HCT116 (cell line): ENCODE measurements at regions not wholly inside any gene's neighbourhood (a gene's known extent, or its start where the extent isn't known, plus 50 kb on each side); places are given as distances from the start of the nearest gene placed in this dataset.

Experiments used
- ATAC-seq: fragments of 200-7000 bp; cut with Tn5 transposase; 2 replicates; pipeline ENCODE4 v1.9.1; 2020; ENCODE audit warnings: mild to moderate bottlenecking, moderate library complexity
- BruUV-seq: library from RNA; stranded (reverse); fragments of 400-500 nt; replicated peaks from 2 replicates; lab custom pipeline; 2021; lab: Mats Ljungman, UMichigan
- CTCF ChIA-PET: fragments of 300-600 bp; sonication (Branson Sonifier 250); formaldehyde crosslinking; loops from one replicate; lab custom pipeline; 2021; ENCODE audit warnings: antibody characterized with exemption; lab: Charles Lee
- POLR2A ChIA-PET: fragments of 300-600, 350-600 bp; sonication (Branson Sonifier 250); formaldehyde crosslinking; loops from one replicate; lab custom pipeline; 2021; ENCODE audit warnings: antibody characterized with exemption; lab: Charles Lee
- RAD21 ChIA-PET, 2 experiments: fragments of 300-600 bp; sonication (Branson Sonifier 250); formaldehyde crosslinking; loops; one replicate each; lab custom pipeline; 2023; ENCODE audit warnings: low total read pairs in 2 of 2; ENCODE audit not compliant: uncharacterized antibody in 2 of 2, unreplicated experiment in 2 of 2, low non-redundant PET in 1 of 2; lab: Charles Lee
- DNase-seq: peaks from one replicate; pipeline ENCODE4 v3.0.0-alpha.2; 2010; ENCODE audit warnings: low read depth, low spot score
- H2AFZ ChIP-seq: fragments of 200-600 bp; shearing (Covaris generic), sonication (generic); 2 replicates; pipeline ENCODE4 v1.6.1; 2017; ENCODE audit warnings: low read depth, mixed run types, mixed read lengths, antibody characterized with exemption, low read length; ENCODE audit not compliant: poor library complexity, severe bottlenecking
- H3K27ac ChIP-seq: 2 replicates; pipeline ENCODE4 v1.5.1; 2012; ENCODE audit warnings: low read depth, low read length
- H3K27me3 ChIP-seq: fragments of 200-600 bp; sonication (generic); 2 replicates; pipeline ENCODE4 v1.6.1; 2016; ENCODE audit warnings: mixed run types, low read length, mixed read lengths; ENCODE audit not compliant: insufficient read depth
- H3K36me3 ChIP-seq, 2 experiments: fragments of 200-500 bp in 1 of 2; fragments of 200-600 bp in 1 of 2; sonication (Bioruptor generic) in 1 of 2; sonication (generic) in 1 of 2; 2 replicates each; pipeline versions ENCODE4 v1.5.1 to v1.6.1; 2014 to 2016; ENCODE audit warnings: low read length in 2 of 2, inconsistent platforms in 1 of 2, mixed read lengths in 1 of 2, mixed run types in 1 of 2; ENCODE audit not compliant: insufficient read depth in 2 of 2, control insufficient read depth in 1 of 2
- H3K4me1 ChIP-seq, 2 experiments: fragments of 200-600 bp in 1 of 2; sonication (generic) in 1 of 2; 2 replicates each; pipeline versions ENCODE4 v1.5.1 to v1.6.1; 2012 to 2017; ENCODE audit warnings: low read length in 2 of 2, inconsistent platforms in 1 of 2, mild to moderate bottlenecking in 1 of 2, mixed read lengths in 1 of 2, mixed run types in 1 of 2, moderate library complexity in 1 of 2; ENCODE audit not compliant: insufficient read depth in 2 of 2, control insufficient read depth in 1 of 2
- H3K4me2 ChIP-seq: fragments of 200-600 bp; sonication (generic); 2 replicates; pipeline ENCODE4 v1.6.1; 2017; ENCODE audit warnings: mixed run types, low read length, mixed read lengths
- H3K4me3 ChIP-seq, 2 experiments: fragments of 200-600 bp in 1 of 2; sonication (generic) in 1 of 2; replicated peaks in 1 of 2; 2 replicates each; pipeline ENCODE4 v1.5.1; 2011 to 2016; ENCODE audit warnings: low read length in 2 of 2, control low read depth in 1 of 2, low read depth in 1 of 2, mild to moderate bottlenecking in 1 of 2, mixed read lengths in 1 of 2, mixed run types in 1 of 2
- H3K79me2 ChIP-seq: fragments of 200-600 bp; sonication (generic); 2 replicates; pipeline ENCODE4 v1.6.1; 2017; ENCODE audit warnings: mild to moderate bottlenecking, mixed run types, low read length, moderate library complexity, mixed read lengths; ENCODE audit not compliant: insufficient read depth
- H3K9ac ChIP-seq: fragments of 200-600 bp; sonication (generic); 2 replicates; pipeline ENCODE4 v1.6.1; 2016; ENCODE audit warnings: low read length, mixed read lengths
- H3K9me2 ChIP-seq: fragments of 200-600 bp; sonication (generic), shearing (Covaris generic); 2 replicates; pipeline ENCODE4 v1.6.1; 2017; ENCODE audit warnings: mixed run types, mild to moderate bottlenecking, moderate library complexity; ENCODE audit not compliant: insufficient read depth
- H3K9me3 ChIP-seq, 2 experiments: fragments of 200-500 bp in 1 of 2; fragments of 200-600 bp in 1 of 2; sonication (Bioruptor generic) in 1 of 2; sonication (generic) in 1 of 2; 2 replicates each; pipeline ENCODE4 v1.6.1; 2014 to 2017; ENCODE audit warnings: low read length in 2 of 2, mixed read lengths in 2 of 2, inconsistent platforms in 1 of 2, low read depth in 1 of 2, mild to moderate bottlenecking in 1 of 2, mixed run types in 1 of 2, moderate library complexity in 1 of 2; ENCODE audit not compliant: control insufficient read depth in 1 of 2, insufficient read depth in 1 of 2
- H4K20me1 ChIP-seq: fragments of 200-600 bp; sonication (generic), shearing (Covaris generic); 2 replicates; pipeline ENCODE4 v1.6.1; 2017; ENCODE audit warnings: mixed run types, mild to moderate bottlenecking, moderate library complexity; ENCODE audit not compliant: insufficient read depth
- EZH2 ChIP-seq: fragments of 200-600 bp; sonication (generic); IDR thresholded peaks from 2 replicates; pipeline ENCODE4 v1.6.1; 2017; ENCODE audit warnings: antibody characterized with exemption, mixed run types
- FOSL1 ChIP-seq: IDR thresholded peaks from 2 replicates; pipeline ENCODE4 v1.6.1; 2012; ENCODE audit warnings: low read depth
- JUND ChIP-seq: IDR thresholded peaks from 2 replicates; pipeline ENCODE4 v1.6.1; 2012
- POLR2A ChIP-seq: IDR thresholded peaks from 2 replicates; pipeline ENCODE4 v1.7.0; 2011; ENCODE audit warnings: borderline replicate concordance; ENCODE audit not compliant: insufficient read depth, insufficient read length; ENCODE audit errors: extremely low read depth
- POLR2AphosphoS5 ChIP-seq: IDR thresholded peaks from 2 replicates; pipeline ENCODE4 v1.6.1; 2011; ENCODE audit warnings: mild to moderate bottlenecking, low read depth, low read length, moderate library complexity
- SRF ChIP-seq: IDR thresholded peaks from 2 replicates; pipeline ENCODE4 v1.6.1; 2012; ENCODE audit warnings: low read depth
- intact Hi-C: fragments of 100-400 bp; cut with micrococcal nuclease; formaldehyde crosslinking; loops from 2 replicates; pipeline ENCODE4 v1.10.0; 2022
- TF ChIP-seq, protein P1 (sequence below): IDR thresholded peaks from 2 replicates; pipeline ENCODE4 v1.6.1; 2012; ENCODE audit warnings: low read depth
- TF ChIP-seq, protein P2 (sequence below): IDR thresholded peaks from 2 replicates; pipeline ENCODE4 v1.6.1; 2011; ENCODE audit warnings: mild to moderate bottlenecking, low read length, moderate library complexity; ENCODE audit not compliant: insufficient replicate concordance; ENCODE audit errors: extremely low read depth
- TF ChIP-seq, protein P3 (sequence below): IDR thresholded peaks from 2 replicates; pipeline ENCODE4 v1.6.1; 2012
- TF ChIP-seq, protein P4 (sequence below): IDR thresholded peaks from 2 replicates; pipeline ENCODE4 v1.6.1; 2012

DNA sequence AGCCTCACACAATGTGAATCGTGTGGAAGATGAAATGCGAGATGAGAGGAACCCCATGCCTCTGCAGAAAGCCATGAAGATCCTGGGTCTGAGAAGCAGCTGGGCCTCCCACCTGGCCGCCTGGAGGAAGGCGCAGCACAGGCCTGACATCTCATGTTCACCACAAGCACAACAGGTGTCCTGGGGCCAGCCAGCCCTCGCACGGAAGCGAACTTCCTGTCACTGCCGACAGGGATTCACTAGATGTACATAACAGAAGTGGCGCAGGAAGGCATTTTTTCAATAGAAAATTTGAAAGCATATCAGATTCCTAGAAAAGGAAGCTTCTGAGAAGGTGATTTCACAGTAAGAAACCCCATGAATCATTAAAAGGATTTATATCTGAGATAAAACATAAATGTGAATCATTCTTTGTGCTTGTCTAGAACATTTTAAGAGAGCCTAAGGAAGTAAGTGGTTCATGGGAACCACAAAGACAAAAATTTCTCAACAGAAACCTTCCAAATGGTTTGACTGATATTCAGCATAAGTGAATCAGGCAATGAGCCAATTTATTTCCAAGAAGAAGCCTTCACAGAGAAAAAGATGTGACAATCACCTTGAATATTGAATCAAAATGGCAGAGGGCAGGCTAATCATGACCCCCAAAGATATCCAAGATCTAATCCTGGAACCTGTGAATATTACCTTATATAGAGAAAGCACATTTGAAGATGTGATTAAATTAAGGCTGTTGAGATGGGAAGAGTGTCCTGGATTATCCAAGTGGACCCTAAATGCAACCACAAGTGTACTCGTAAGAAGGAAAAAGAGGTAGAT, 311.9 kb downstream of the DUSP6 start:
- Histone ChIP-seq H2AFZ (no peak overlapping the region), H3K9me2 (no peaks in the 10 kb centered on the region), H3K36me3 (no peaks in the 10 kb centered on the region), H3K4me3 (no peak overlapping the region), H3K4me1 (no peaks in the 10 kb centered on the region), H3K4me2 (no peak overlapping the region), H3K27me3 (no peaks in the 10 kb centered on the region), H3K79me2 (no peaks in the 10 kb centered on the region)
- intact Hi-C loops: no loop called here
- no peak for ATAC-seq
- no peak for DNase-seq
- TF ChIP-seq POLR2A (no peak), FOSL1 (no peak), POLR2AphosphoS5 (no peak), JUND (no peak), EZH2 (no peak), SRF (no peak)
- TF ChIP-seq, protein P1, sequence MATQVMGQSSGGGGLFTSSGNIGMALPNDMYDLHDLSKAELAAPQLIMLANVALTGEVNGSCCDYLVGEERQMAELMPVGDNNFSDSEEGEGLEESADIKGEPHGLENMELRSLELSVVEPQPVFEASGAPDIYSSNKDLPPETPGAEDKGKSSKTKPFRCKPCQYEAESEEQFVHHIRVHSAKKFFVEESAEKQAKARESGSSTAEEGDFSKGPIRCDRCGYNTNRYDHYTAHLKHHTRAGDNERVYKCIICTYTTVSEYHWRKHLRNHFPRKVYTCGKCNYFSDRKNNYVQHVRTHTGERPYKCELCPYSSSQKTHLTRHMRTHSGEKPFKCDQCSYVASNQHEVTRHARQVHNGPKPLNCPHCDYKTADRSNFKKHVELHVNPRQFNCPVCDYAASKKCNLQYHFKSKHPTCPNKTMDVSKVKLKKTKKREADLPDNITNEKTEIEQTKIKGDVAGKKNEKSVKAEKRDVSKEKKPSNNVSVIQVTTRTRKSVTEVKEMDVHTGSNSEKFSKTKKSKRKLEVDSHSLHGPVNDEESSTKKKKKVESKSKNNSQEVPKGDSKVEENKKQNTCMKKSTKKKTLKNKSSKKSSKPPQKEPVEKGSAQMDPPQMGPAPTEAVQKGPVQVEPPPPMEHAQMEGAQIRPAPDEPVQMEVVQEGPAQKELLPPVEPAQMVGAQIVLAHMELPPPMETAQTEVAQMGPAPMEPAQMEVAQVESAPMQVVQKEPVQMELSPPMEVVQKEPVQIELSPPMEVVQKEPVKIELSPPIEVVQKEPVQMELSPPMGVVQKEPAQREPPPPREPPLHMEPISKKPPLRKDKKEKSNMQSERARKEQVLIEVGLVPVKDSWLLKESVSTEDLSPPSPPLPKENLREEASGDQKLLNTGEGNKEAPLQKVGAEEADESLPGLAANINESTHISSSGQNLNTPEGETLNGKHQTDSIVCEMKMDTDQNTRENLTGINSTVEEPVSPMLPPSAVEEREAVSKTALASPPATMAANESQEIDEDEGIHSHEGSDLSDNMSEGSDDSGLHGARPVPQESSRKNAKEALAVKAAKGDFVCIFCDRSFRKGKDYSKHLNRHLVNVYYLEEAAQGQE: no peak
- TF ChIP-seq, protein P2, sequence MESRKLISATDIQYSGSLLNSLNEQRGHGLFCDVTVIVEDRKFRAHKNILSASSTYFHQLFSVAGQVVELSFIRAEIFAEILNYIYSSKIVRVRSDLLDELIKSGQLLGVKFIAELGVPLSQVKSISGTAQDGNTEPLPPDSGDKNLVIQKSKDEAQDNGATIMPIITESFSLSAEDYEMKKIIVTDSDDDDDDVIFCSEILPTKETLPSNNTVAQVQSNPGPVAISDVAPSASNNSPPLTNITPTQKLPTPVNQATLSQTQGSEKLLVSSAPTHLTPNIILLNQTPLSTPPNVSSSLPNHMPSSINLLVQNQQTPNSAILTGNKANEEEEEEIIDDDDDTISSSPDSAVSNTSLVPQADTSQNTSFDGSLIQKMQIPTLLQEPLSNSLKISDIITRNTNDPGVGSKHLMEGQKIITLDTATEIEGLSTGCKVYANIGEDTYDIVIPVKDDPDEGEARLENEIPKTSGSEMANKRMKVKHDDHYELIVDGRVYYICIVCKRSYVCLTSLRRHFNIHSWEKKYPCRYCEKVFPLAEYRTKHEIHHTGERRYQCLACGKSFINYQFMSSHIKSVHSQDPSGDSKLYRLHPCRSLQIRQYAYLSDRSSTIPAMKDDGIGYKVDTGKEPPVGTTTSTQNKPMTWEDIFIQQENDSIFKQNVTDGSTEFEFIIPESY: no peak
- TF ChIP-seq, protein P3, sequence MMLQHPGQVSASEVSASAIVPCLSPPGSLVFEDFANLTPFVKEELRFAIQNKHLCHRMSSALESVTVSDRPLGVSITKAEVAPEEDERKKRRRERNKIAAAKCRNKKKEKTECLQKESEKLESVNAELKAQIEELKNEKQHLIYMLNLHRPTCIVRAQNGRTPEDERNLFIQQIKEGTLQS: no peak
- TF ChIP-seq, protein P4, sequence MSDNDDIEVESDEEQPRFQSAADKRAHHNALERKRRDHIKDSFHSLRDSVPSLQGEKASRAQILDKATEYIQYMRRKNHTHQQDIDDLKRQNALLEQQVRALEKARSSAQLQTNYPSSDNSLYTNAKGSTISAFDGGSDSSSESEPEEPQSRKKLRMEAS: no peak
- TF ChIP-seq, all 23 proteins: peak for 0
- RAD21 ChIA-PET: no interaction called here
- POLR2A ChIA-PET: no interaction called here
- no peaks in the 10 kb centered on the region for H4K20me1 ChIP-seq
- H3K9ac ChIP-seq: no peak overlapping the region
- no peaks in the 10 kb centered on the region for H3K9me3 ChIP-seq
- CTCF ChIA-PET: no interaction called here
- H3K27ac ChIP-seq: no peak overlapping the region
- no TSS peak for BruUV-seq
